ENCODE measurements at regions not wholly inside any gene's neighbourhood (a gene's known extent, or its start where the extent isn't known, plus 50 kb on each side); places are given as distances from the start of the nearest gene placed in this dataset.

GRCh38 chr20:11626551-11626950 is 291.1 kb upstream of the BTBD3 start:
- ChIA-PET CTCF (no interaction called here), POLR2A (no interaction called here)
- no peaks in the 10 kb centered on the region for H3K36me3 ChIP-seq (replicated peaks in 1 of 2; ENCODE audit: control insufficient read depth in 1 of 2, insufficient read depth in 2 of 2, low read length in 1 of 2)
- no peaks in the 10 kb centered on the region for H3K9me3 ChIP-seq
- H2AFZ ChIP-seq (ENCODE audit: low read depth) = no peak overlapping the region
- no peaks in the 10 kb centered on the region for H3F3A ChIP-seq (replicated peaks; ENCODE audit: insufficient read depth)
- TF ChIP-seq JUND (IDR thresholded peaks at IDR 0.05) = no peak
- no peak for TF ChIP-seq USF2 (IDR thresholded peaks at IDR 0.05; ENCODE audit: borderline replicate concordance, low read depth, low read length)
- TF ChIP-seq NFIC (IDR thresholded peaks at IDR 0.05; ENCODE audit: borderline replicate concordance) = no peak
- no peaks in the 10 kb centered on the region for H3K27me3 ChIP-seq (ENCODE audit: insufficient read depth)
- no peaks in the 10 kb centered on the region for H3K79me2 ChIP-seq (ENCODE audit: insufficient read depth)
- H3K9me2 ChIP-seq = no peaks in the 10 kb centered on the region
- no peak overlapping the region for H3K27ac ChIP-seq (ENCODE audit: low read depth in 2 of 2, low read length in 1 of 2)
- 16% methylated on average over 4 of the region's 4 CpGs for WGBS (ENCODE audit: low lambda C conversion rate)
- no peak overlapping the region for H3K4me2 ChIP-seq
- no peak overlapping the region for H3K9ac ChIP-seq
- DNase-seq = no peak
- H3K4me1 ChIP-seq (ENCODE audit: control insufficient read depth in 1 of 2, insufficient read depth in 2 of 2, low read depth in 1 of 2, low read length in 1 of 2) = no peaks in the 10 kb centered on the region
- no peaks in the 10 kb centered on the region for H4K20me1 ChIP-seq (ENCODE audit: insufficient read depth)
- no peak overlapping the region for H3K4me3 ChIP-seq (ENCODE audit: low read depth in 2 of 2, low read length in 1 of 2)

- no peaks in the 10 kb centered on the region for H3K9me2 ChIP-seq
- POLR2A ChIA-PET = no interaction called here
- H3K27me3 ChIP-seq (ENCODE audit: insufficient read depth) = no peaks in the 10 kb centered on the region
- H3K79me2 ChIP-seq (ENCODE audit: insufficient read depth) = no peaks in the 10 kb centered on the region
- no peak for DNase-seq
- no peak overlapping the region for H2AFZ ChIP-seq (ENCODE audit: low read depth)
- no peak overlapping the region for H3K4me3 ChIP-seq (ENCODE audit: low read depth in 2 of 2, low read length in 1 of 2)
- no peaks in the 10 kb centered on the region for H4K20me1 ChIP-seq (ENCODE audit: insufficient read depth)
- TF ChIP-seq GATA2 (CRISPR knock-in tag; IDR thresholded peaks at IDR 0.05) (no peak), MEF2A (IDR thresholded peaks at IDR 0.05; ENCODE audit: borderline replicate concordance, low read depth) (no peak), GABPA (IDR thresholded peaks at IDR 0.05; ENCODE audit: low read depth) (no peak), IRF3 (IDR thresholded peaks at IDR 0.05; ENCODE audit: low read depth, low read length) (no peak), JUND (IDR thresholded peaks at IDR 0.05) (no peak), CHD2 (IDR thresholded peaks at IDR 0.05; ENCODE audit: low read length, partially characterized antibody) (no peak), CTCF (IDR thresholded peaks at IDR 0.05) (no peak), MAX (IDR thresholded peaks at IDR 0.05; ENCODE audit: low read depth) (no peak), FOSL2 (IDR thresholded peaks at IDR 0.05; ENCODE audit: borderline replicate concordance, low read depth) (no peak), RXRA (IDR thresholded peaks at IDR 0.05; ENCODE audit: borderline replicate concordance, low read depth) (no peak), YY1 (IDR thresholded peaks at IDR 0.05; ENCODE audit: low read depth) (no peak), SMC3 (IDR thresholded peaks at IDR 0.05; ENCODE audit: low read depth, low read length) (no peak), NFIC (IDR thresholded peaks at IDR 0.05; ENCODE audit: borderline replicate concordance) (no peak), TAF1 (IDR thresholded peaks at IDR 0.05; ENCODE audit: borderline replicate concordance, low read depth, low read length) (no peak), NRF1 (IDR thresholded peaks at IDR 0.05; ENCODE audit: low read depth, low read length) (no peak), PBX3 (IDR thresholded peaks at IDR 0.05) (no peak)
- H3K27ac ChIP-seq (ENCODE audit: low read depth in 2 of 2, low read length in 1 of 2) = no peak overlapping the region
- H3K9ac ChIP-seq = no peak overlapping the region
- no peak overlapping the region for H3K4me2 ChIP-seq
- H3K4me1 ChIP-seq (ENCODE audit: control insufficient read depth in 1 of 2, insufficient read depth in 2 of 2, low read depth in 1 of 2, low read length in 1 of 2) = no peaks in the 10 kb centered on the region
- H3K36me3 ChIP-seq (replicated peaks in 1 of 2; ENCODE audit: control insufficient read depth in 1 of 2, insufficient read depth in 2 of 2, low read length in 1 of 2) = no peaks in the 10 kb centered on the region
- CTCF ChIA-PET = no interaction called here
- no peaks in the 10 kb centered on the region for H3F3A ChIP-seq (replicated peaks; ENCODE audit: insufficient read depth)
- WGBS (ENCODE audit: low lambda C conversion rate) = 29% methylated on average over 3 of the region's 3 CpGs
- no peaks in the 10 kb centered on the region for H3K9me3 ChIP-seq
Observed at GRCh38 chr20:11642866-11643265, 274.8 kb upstream of the BTBD3 start.
